HG03575 (cell line): ENCODE measurements at regions not wholly inside any gene's neighbourhood (a gene's known extent, or its start where the extent isn't known, plus 50 kb on each side); places are given as distances from the start of the nearest gene placed in this dataset.

ENCODE experiments used
- ATAC-seq: cut with Tn5 transposase; IDR thresholded peaks from one replicate; pipeline ENCODE4 v1.9.1; 2021; ENCODE audit not compliant: unreplicated experiment, insufficient number of reproducible peaks, low FRiP score; ENCODE audit errors: extremely low read depth

- ATAC-seq: no peak
These were observed 233.8 kb upstream of the TMEM161B start for GRCh38 chr5:88502179-88503040.

GRCh38 chr5:88495810-88496209 is 227.2 kb upstream of the TMEM161B start:
- ATAC-seq: no peak

GRCh38 chr5:88490874-88491273 is 222.2 kb upstream of the TMEM161B start:
- no peak for ATAC-seq

- no peak for ATAC-seq
These were observed 220.7 kb upstream of the TMEM161B start for GRCh38 chr5:88489364-88489763.

GRCh38 chr5:88488561-88488960 is 219.9 kb upstream of the TMEM161B start:
- no peak for ATAC-seq

GRCh38 chr5:88488130-88488529 is 219.5 kb upstream of the TMEM161B start:
- ATAC-seq: no peak

GRCh38 chr5:88487066-88487465 is 218.4 kb upstream of the TMEM161B start:
- ATAC-seq: no peak

- no peak for ATAC-seq
These were observed 217.8 kb upstream of the TMEM161B start for GRCh38 chr5:88486431-88486830.

- no peak for ATAC-seq
These were observed 216.9 kb upstream of the TMEM161B start for GRCh38 chr5:88485531-88485930.

GRCh38 chr5:88483964-88484672 is 215.5 kb upstream of the TMEM161B start:
- no peak for ATAC-seq

GRCh38 chr5:88480801-88481499 is 212.3 kb upstream of the TMEM161B start:
- ATAC-seq: no peak

GRCh38 chr5:88480245-88480644 is 211.6 kb upstream of the TMEM161B start:
- no peak for ATAC-seq

GRCh38 chr5:88474574-88474973 is 205.9 kb upstream of the TMEM161B start:
- ATAC-seq: no peak

GRCh38 chr5:88470745-88471144 is 202.1 kb upstream of the TMEM161B start:
- no peak for ATAC-seq

- ATAC-seq: no peak
These were observed 191.3 kb upstream of the TMEM161B start for GRCh38 chr5:88459971-88460370.

- ATAC-seq: no peak
These were observed 184.2 kb upstream of the TMEM161B start for GRCh38 chr5:88452820-88453219.

- ATAC-seq: no peak
These were observed 181.6 kb upstream of the TMEM161B start for GRCh38 chr5:88450239-88450638.

GRCh38 chr5:88438006-88438405 is 169.4 kb upstream of the TMEM161B start:
- ATAC-seq: no peak

- ATAC-seq: no peak
These were observed 167.6 kb upstream of the TMEM161B start for GRCh38 chr5:88436290-88436689.

GRCh38 chr5:88428633-88429032 is 160.0 kb upstream of the TMEM161B start:
- no peak for ATAC-seq
